ENCODE measurements at regions not wholly inside any gene's neighbourhood (a gene's known extent, or its start where the extent isn't known, plus 50 kb on each side); places are given as distances from the start of the nearest gene placed in this dataset.
A peak's percentile ranks its signal among the peaks of the same experiment; 100 is the strongest.

DNA sequence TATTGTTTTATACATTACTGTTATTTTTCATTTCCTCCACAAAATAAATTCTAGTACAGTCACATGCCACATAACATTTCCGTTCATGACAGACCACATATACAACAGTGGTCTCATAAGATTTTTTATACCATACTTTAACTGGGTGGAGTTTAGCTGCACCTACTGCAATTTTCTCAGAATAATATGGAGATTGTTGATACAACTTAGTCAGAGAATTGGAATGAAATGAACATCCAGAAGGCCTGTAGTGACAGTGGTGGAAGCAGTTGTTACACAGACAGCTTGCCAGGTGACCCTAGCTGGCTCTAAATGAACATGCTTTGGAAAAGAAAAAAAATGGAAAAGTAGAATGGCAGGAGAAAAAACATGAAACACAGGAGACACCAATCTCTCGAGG, 183.2 kb upstream of the TCF21 start:
- H3K9ac ChIP-seq = no peak overlapping the region
- H3K4me1 ChIP-seq = no peaks in the 10 kb centered on the region
- H3K36me3 Mint-ChIP-seq = no peaks in the 10 kb centered on the region
- peak overlapping the region; percentile 43 for H2AFZ ChIP-seq (replicated peaks)
- H3K27ac Mint-ChIP-seq = no peak overlapping the region
- TF ChIP-seq CTCF (IDR thresholded peaks at IDR 0.05) = no peak
- no peak for DNase-seq (ENCODE audit: low spot score)
- no peak overlapping the region for H3K4me2 ChIP-seq
- H3K79me2 ChIP-seq (ENCODE audit: low read depth) = no peaks in the 10 kb centered on the region
- no peaks in the 10 kb centered on the region for H3K9me3 Mint-ChIP-seq
- H3K27ac ChIP-seq = no peak overlapping the region
- H3K9me3 ChIP-seq (ENCODE audit: low read depth) = no peaks in the 10 kb centered on the region
- no peaks in the 10 kb centered on the region for H3K27me3 ChIP-seq
- H3K4me1 Mint-ChIP-seq = no peaks in the 10 kb centered on the region
- no peaks in the 10 kb centered on the region for H3F3A ChIP-seq (ENCODE audit: low read depth)
- H3K4me3 Mint-ChIP-seq = no peak overlapping the region
- no peaks in the 10 kb centered on the region for H3K36me3 ChIP-seq
- no peak overlapping the region for H3K4me3 ChIP-seq
- no peaks in the 10 kb centered on the region for H3K27me3 Mint-ChIP-seq (ENCODE audit: insufficient read depth, low read depth)
- H4K20me1 ChIP-seq (ENCODE audit: low read depth) = no peaks in the 10 kb centered on the region

GRCh38 chr6:133707456-133707855, 181.5 kb upstream of the TCF21 start:
- no peaks in the 10 kb centered on the region for H3K4me1 Mint-ChIP-seq
- Histone ChIP-seq H3F3A (ENCODE audit: low read depth) (no peaks in the 10 kb centered on the region), H3K36me3 (no peaks in the 10 kb centered on the region), H3K27me3 (no peaks in the 10 kb centered on the region), H3K4me1 (no peaks in the 10 kb centered on the region), H2AFZ (replicated peaks) (no peak overlapping the region), H4K20me1 (ENCODE audit: low read depth) (no peaks in the 10 kb centered on the region), H3K4me2 (no peak overlapping the region), H3K9ac (no peak overlapping the region), H3K79me2 (ENCODE audit: low read depth) (no peaks in the 10 kb centered on the region), H3K9me3 (ENCODE audit: low read depth) (no peaks in the 10 kb centered on the region), H3K4me3 (no peak overlapping the region), H3K27ac (no peak overlapping the region)
- H3K27me3 Mint-ChIP-seq (ENCODE audit: insufficient read depth, low read depth) = no peaks in the 10 kb centered on the region
- peak; percentile 11 for DNase-seq (ENCODE audit: low spot score)
- no peaks in the 10 kb centered on the region for H3K36me3 Mint-ChIP-seq
- H3K27ac Mint-ChIP-seq = no peak overlapping the region
- no peak overlapping the region for H3K4me3 Mint-ChIP-seq
- H3K9me3 Mint-ChIP-seq = no peaks in the 10 kb centered on the region
- TF ChIP-seq CTCF (IDR thresholded peaks at IDR 0.05) (no peak), EZH2phosphoT487 (IDR thresholded peaks at IDR 0.05) (no peak), EZH2 (IDR thresholded peaks at IDR 0.05) (no peak)

- Mint-ChIP-seq H3K36me3 (no peaks in the 10 kb centered on the region), H3K27me3 (ENCODE audit: insufficient read depth, low read depth) (no peaks in the 10 kb centered on the region), H3K27ac (no peak overlapping the region), H3K9me3 (no peaks in the 10 kb centered on the region), H3K4me1 (no peaks in the 10 kb centered on the region), H3K4me3 (no peak overlapping the region)
- TF ChIP-seq EZH2phosphoT487 (IDR thresholded peaks at IDR 0.05) (no peak), EZH2 (IDR thresholded peaks at IDR 0.05) (no peak), CTCF (IDR thresholded peaks at IDR 0.05) (no peak)
- Histone ChIP-seq H3K27me3 (no peaks in the 10 kb centered on the region), H3K4me3 (no peak overlapping the region), H3K4me1 (no peaks in the 10 kb centered on the region), H3K4me2 (no peak overlapping the region), H3F3A (ENCODE audit: low read depth) (no peaks in the 10 kb centered on the region), H3K27ac (no peak overlapping the region), H3K79me2 (ENCODE audit: low read depth) (no peaks in the 10 kb centered on the region), H3K36me3 (no peaks in the 10 kb centered on the region), H3K9me3 (ENCODE audit: low read depth) (no peaks in the 10 kb centered on the region), H2AFZ (replicated peaks) (no peak overlapping the region), H3K9ac (no peak overlapping the region), H4K20me1 (ENCODE audit: low read depth) (no peaks in the 10 kb centered on the region)
- DNase-seq (ENCODE audit: low spot score) = no peak
These were observed 178.1 kb upstream of the TCF21 start for GRCh38 chr6:133710826-133711225.

DNA sequence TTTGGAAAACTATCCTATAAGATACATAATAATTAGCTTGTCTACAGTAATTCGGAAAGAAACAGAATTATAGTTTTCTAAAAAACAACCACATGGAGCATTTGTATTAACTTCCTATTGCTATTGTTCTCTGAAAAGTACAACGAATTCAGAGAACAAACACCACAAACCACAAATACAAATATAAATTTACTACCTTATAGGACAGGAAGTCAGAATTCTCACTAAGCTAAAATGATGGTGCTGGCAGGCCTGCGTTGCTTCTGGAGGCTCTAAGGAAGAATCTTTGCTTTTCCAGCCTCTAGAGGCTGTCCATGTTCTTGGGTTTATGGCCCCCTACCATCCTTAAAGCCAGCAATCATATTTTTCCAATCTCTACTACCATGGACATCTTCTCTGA, 173.6 kb upstream of the TCF21 start:
- TF ChIP-seq EZH2 (IDR thresholded peaks at IDR 0.05) = no peak
- no peak for TF ChIP-seq EZH2phosphoT487 (IDR thresholded peaks at IDR 0.05)
- no peak for TF ChIP-seq CTCF (IDR thresholded peaks at IDR 0.05)
- no peaks in the 10 kb centered on the region for H3K36me3 Mint-ChIP-seq
- H3K27me3 Mint-ChIP-seq (ENCODE audit: insufficient read depth, low read depth) = no peaks in the 10 kb centered on the region

More for the DNA sequence above, 173.6 kb upstream of the TCF21 start:
- DNase-seq (ENCODE audit: low spot score) = no peak
- Histone ChIP-seq H3K9me3 (ENCODE audit: low read depth) (no peaks in the 10 kb centered on the region), H3K79me2 (ENCODE audit: low read depth) (no peaks in the 10 kb centered on the region), H3K36me3 (no peaks in the 10 kb centered on the region), H3K9ac (no peak overlapping the region), H3K27ac (no peak overlapping the region), H3K4me1 (no peaks in the 10 kb centered on the region), H4K20me1 (ENCODE audit: low read depth) (no peaks in the 10 kb centered on the region), H3K4me2 (no peak overlapping the region), H3K27me3 (no peaks in the 10 kb centered on the region), H3K4me3 (no peak overlapping the region), H3F3A (ENCODE audit: low read depth) (no peaks in the 10 kb centered on the region), H2AFZ (replicated peaks) (no peak overlapping the region)
- no peaks in the 10 kb centered on the region for H3K4me1 Mint-ChIP-seq
- no peaks in the 10 kb centered on the region for H3K9me3 Mint-ChIP-seq
- no peak overlapping the region for H3K4me3 Mint-ChIP-seq
- H3K27ac Mint-ChIP-seq = no peak overlapping the region

Measured in neural progenitor cell (in vitro differentiated cells).